D721Med (cell line): ENCODE measurements at regions not wholly inside any gene's neighbourhood (a gene's known extent, or its start where the extent isn't known, plus 50 kb on each side); places are given as distances from the start of the nearest gene placed in this dataset.

Source experiments
- DNase-seq: peaks from one replicate; pipeline ENCODE4 v3.0.0; 2011; ENCODE audit warnings: low spot score; ENCODE audit not compliant: insufficient read length
- FAIRE-seq: peaks from 2 replicates; lab custom pipeline; 2011; peaks lifted over from hg19 to GRCh38; lab: Jason Lieb, UNC
- TF ChIP-seq, protein P1 (sequence below): IDR thresholded peaks from 2 replicates; pipeline ENCODE4 v1.5.1; 2012; ENCODE audit warnings: mild to moderate bottlenecking, control low read depth; ENCODE audit not compliant: insufficient read depth; ENCODE audit errors: missing control alignments

DNA sequence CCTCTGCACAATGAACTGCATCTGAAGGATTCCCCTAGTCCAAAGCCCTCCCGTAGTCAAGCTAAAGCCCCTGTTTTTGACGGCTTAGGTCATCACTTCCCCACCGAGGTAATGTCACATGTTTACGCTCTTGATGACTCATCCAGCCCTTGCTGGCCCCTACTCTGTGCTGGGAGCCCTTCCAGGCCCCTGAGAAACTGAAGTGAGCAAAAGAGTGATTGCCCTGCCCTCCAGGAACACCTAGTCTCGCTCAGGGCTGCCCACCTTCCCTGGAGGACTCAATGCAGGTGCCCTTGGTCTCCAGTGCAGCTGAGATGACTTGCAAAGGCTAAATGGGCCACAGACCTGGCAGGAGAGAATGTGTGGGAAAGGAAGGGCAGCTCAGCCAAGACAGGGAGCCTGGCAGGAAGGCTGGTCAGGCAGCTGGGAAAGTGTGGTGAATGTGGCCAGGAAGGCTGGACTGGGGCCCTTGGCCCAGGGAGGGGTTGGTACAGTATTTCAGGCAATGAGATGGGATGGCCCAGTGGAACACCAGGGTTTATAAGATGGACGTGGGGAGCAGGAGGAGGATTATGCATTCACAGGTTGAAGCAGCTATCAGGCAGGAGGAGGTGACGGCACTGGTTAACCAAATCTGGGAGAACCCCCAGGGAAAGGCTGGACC lies 345.6 kb downstream of the NPHP4 start:
- FAIRE-seq (no peak), DNase-seq (no peak)
- TF ChIP-seq, protein P1, sequence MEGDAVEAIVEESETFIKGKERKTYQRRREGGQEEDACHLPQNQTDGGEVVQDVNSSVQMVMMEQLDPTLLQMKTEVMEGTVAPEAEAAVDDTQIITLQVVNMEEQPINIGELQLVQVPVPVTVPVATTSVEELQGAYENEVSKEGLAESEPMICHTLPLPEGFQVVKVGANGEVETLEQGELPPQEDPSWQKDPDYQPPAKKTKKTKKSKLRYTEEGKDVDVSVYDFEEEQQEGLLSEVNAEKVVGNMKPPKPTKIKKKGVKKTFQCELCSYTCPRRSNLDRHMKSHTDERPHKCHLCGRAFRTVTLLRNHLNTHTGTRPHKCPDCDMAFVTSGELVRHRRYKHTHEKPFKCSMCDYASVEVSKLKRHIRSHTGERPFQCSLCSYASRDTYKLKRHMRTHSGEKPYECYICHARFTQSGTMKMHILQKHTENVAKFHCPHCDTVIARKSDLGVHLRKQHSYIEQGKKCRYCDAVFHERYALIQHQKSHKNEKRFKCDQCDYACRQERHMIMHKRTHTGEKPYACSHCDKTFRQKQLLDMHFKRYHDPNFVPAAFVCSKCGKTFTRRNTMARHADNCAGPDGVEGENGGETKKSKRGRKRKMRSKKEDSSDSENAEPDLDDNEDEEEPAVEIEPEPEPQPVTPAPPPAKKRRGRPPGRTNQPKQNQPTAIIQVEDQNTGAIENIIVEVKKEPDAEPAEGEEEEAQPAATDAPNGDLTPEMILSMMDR, result no peak

DNA sequence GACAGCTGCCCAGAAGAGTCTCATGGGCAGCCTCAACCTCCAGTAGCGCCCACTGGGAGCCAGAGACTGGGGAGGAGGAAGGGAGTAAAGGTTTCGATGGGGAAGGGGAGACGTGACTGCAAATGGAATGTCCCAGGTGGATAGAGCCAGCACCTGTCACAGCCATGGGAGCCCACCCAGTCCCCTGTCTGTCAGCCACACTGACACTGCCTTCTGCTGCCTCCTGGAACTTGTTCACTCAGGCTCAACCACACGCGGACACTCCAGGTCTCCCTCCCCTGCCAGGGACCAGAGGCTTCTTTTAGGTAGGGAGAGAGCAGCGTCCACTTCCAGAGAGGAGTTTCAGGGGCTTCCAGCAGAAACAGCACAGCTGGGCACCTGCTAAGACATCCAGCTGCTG lies 346.3 kb downstream of the NPHP4 start:
- DNase-seq (no peak), FAIRE-seq (no peak)
- TF ChIP-seq, protein P1, result no peak

DNA sequence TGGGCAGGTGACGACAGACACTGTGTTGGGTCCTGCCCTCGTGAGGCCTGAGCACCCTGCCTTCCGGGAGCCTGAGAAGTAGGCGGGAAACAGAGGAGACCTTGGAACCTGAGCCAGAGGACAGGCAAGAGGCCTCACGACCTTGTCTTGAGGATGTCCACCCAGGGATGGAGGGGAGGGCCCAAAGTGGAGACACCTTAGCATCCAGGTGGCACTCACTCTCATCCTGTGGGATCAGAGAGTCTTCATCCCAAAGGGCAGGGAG lies 347.2 kb downstream of the NPHP4 start:
- no peak for DNase-seq

GRCh38 chr1:5644281-5645134 lies 347.7 kb downstream of the NPHP4 start:
- TF ChIP-seq, protein P1, result no peak
- DNase-seq (no peak), FAIRE-seq (no peak)

More for the DNA sequence above, 347.2 kb downstream of the NPHP4 start:
- FAIRE-seq, result no peak
- TF ChIP-seq, protein P1, result no peak

DNA sequence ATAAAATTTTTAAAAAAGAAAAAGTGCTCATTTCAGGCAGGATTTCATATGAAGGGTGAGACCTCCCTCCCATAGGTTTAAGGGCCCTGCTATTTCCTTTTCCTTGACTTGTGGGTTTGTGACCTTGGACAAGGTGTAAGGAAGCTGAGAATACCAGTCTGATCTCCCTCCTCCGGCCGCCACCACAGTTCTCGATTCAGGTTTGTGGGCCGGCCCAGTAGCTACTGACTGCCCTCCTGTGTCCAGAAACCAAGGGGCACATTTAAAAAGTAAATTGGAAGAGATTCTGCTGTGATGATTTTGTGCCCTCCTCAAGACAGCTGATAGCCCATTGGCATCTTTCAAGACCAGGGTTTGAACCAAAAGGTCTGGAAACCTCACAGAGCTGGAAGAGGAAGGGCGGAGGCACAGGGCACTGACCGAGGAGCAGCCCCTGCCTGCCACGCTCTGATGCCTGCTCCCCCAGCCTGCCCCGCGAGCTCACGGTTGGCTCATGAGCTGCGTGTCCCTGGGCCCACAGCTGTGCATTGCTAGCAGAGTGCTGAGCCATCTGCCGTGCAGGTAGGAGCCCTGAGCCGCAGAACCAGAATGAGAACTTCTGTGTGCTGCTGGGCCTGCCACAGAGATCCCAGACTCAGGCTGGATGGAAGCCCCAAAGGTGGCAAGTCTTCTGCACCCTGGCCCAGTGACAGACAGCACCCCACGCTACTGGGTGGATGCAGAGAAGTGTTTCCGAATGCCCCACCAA lies 348.7 kb downstream of the NPHP4 start:
- FAIRE-seq, result no peak
- no peak for DNase-seq
- TF ChIP-seq, protein P1, result no peak

DNA sequence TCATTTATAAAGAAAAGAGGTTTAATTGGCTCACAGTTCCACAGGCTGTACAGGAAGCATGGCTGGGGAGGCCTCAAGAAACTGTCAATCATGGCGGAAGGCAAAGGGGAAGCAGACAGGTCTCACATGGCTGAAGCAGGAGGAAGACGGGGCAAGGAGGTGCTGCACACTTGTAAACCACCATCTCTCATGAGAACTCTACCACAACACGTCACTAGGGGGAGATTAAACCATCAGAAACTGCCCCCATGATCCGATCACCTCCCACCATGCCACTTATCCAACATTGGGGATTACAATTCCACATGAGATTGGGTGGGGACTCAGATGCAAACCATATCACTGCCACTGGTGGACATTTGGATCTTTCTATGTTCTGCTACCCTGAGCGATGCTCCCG lies 351.4 kb downstream of the NPHP4 start:
- TF ChIP-seq, protein P1, result no peak
- DNase-seq, result no peak
- no peak for FAIRE-seq
